HG03064 (cell line): ENCODE measurements at regions not wholly inside any gene's neighbourhood (a gene's known extent, or its start where the extent isn't known, plus 50 kb on each side); places are given as distances from the start of the nearest gene placed in this dataset.

Experiments
- ATAC-seq: cut with Tn5 transposase; IDR thresholded peaks from one replicate; pipeline ENCODE4 v1.9.1; 2021; ENCODE audit warnings: low read depth; ENCODE audit not compliant: unreplicated experiment

DNA sequence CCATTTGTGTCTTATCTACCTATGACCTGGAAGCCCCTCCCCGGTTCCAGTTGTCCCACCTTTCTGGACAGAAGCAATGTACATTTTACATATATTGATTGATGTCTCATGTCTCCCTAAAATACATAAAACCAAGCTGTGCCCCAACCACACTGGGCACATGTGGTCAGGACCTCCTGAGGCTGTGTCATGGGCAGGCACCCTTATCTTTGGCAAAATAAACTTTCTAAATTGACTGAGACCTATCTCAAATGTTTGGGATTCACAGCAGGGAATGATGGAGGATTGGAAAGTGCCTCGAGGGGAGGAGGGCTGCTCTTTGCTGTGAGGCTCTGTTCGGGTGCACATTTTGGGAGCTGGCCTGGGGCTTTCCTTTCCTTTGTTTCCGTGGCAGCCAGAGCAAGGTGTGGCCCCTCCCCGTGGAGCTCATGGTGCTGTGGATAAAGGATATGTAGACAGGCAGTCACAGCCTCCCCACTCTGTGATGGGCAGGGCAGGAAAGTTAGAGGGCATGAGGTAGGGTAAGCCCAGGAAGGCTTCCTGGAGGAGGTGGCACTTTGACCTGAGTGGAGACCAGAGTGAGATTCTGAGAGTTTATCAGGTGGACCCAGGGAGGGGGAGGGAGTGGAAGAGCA is 615.6 kb downstream of the TBC1D22A start:
- ATAC-seq: no peak

DNA sequence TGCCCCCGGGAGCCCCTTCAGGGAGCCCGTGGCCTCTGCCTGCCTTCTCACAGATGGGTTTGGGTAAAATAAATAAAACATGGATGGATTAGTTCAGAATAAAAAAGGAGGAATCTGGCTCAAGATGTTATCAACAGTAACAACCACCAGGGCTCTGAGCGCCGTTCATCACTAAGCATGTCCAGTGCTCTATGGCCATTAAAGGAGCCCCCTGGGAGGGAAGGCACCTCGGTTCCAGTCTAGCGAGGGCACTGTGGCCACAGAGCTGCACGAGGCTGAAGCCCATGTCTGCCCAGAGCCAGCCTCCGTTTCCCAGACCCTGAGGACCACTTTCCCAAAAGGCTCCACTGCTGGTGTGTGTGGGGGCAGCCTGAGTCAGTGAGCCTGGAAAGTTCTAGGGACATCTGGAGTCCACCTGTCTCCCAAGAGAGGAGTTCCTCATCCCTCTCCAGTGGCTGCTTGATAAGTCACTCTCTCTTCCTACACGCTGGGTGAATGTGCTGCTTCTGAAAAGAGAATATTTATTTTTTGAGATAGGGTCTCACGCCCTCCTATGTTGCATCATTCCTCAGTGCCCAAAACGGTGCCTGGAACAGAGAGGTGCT is 614.6 kb downstream of the TBC1D22A start:
- no peak for ATAC-seq

DNA sequence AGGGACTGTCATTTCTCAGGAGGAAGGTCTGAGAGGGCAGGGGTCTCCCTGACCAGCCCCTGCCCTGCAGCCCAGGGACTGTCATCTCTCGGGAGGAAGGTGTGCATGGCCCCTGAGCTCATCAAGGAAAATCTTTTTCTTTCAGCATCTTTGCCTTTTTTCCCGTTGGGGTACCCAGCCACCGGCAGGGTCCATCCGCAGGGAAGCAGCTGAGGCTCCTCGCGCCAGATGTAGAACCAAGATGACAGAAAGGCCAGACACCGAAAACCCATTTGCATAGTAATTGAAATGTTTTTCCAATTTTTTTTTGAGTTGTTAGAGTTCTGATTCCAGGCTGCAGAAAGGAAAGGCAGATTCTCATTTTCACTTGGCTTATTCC is 613.9 kb downstream of the TBC1D22A start:
- no peak for ATAC-seq

DNA sequence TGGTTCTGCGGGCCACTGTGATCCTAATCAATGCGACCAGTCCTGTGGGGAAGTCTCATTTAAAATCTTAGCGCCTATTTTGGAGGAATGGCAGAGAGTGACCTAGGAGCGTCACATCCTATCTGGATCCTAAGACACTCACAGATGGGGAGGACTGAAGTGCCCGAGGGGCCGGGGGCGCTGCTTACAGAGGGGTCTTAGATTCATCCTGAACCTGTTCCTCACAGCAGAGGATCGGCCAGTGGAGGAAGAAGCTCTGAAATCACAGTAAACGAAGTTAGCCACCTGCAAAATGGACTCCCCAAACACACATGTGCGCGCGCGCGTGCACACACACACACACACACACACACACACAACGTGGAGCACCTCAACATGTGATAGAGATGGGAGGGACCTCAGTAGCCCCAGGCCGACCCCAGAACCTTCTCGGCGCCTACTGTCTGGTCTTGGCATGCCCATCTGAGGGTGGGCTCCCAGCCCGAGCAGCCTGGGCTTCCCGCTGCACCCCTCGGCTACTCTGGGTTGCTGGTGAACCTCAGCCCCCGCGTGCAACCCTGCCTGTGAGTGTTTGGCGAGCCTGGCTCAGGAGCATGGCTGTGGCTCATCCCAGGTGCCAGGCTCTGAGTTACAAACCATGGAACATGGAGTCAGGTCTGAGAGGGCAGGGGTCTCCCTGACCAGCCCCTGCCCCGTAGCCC is 613.3 kb downstream of the TBC1D22A start:
- no peak for ATAC-seq

DNA sequence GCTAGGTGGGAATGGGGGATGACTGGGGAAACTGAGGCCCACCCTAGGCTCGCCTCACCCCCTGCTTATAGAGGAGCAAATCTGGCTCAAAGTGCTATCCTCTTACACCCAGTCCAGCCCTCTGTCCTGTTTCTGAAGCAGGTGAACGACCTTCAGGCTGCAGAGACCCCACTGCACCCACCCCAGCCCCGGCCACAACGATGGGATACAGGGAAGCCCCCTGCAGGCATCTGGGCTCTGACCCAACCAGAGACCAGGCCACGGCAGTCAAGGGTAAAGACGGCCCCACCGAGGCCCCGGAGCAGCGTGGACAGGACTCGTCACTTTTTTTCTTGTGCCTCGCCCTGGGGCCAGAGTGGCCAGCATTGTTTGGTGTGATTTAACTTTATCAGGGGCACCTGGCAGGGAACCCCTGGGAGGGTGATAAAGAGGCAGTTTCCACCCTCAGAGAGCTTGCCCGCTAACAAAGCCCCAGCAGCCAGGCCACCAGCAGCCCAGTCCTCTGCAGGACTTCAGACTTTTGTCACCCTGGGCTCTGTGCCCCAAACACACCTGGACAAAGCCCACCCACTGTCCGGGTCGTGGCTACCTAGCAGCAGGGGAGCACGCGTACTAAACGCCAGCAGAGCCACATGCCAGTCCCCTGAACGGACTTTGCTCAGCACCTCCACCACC is 612.6 kb downstream of the TBC1D22A start:
- no peak for ATAC-seq

DNA sequence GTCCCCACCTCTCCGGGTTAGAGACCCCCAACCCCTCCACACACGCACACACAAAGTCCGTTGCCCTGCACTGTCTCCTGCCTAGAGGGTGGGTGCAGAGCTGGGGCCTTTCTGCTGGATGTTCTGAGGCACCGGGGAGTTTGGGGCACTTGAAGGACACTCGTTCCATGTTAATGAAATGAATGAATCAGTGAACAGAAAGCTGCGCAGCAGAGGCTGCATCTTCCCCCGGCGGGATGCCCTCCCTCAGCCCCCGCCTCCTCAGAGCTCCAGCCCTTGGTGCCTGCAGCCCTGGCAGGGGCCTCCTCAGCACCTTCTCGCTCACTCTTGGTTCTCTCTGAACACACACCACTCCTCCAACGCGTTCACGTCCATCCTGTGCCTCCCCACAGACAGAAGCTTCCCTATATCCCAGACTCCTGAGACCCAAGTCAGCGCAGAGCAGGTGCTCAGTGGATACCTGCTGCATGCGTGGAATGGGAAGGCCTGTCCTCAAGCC is 611.9 kb downstream of the TBC1D22A start:
- ATAC-seq: no peak

DNA sequence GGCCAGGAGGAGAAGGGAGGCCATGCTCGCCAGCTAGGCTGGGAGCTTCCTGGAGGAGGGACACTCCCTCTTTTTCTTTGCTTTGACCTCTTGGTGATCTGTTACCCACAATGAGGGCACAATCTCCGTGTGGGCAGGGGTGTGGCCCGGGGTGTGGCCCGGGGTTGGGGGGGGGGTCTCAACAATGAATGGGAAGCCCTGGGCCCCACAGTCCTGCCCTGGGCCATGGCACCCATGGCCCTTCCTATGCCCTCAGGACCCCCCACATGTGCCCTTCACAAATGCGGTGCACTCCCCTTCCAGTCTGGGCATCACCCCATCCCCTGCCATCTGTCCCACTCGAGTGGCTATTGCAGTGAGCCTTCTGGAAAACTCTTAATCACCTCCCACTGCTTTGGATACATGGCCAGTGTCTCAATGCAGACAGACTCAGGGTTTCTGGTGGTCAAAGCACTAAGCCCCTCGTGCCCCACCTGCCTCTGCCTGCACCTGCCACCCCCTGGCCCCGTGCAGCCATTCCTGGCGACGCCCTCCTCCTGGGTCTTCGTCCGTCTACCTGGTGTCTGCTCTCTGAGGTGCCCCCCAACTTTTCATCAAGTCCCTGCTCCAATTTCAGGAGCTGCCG is 611.3 kb downstream of the TBC1D22A start:
- ATAC-seq: no peak

DNA sequence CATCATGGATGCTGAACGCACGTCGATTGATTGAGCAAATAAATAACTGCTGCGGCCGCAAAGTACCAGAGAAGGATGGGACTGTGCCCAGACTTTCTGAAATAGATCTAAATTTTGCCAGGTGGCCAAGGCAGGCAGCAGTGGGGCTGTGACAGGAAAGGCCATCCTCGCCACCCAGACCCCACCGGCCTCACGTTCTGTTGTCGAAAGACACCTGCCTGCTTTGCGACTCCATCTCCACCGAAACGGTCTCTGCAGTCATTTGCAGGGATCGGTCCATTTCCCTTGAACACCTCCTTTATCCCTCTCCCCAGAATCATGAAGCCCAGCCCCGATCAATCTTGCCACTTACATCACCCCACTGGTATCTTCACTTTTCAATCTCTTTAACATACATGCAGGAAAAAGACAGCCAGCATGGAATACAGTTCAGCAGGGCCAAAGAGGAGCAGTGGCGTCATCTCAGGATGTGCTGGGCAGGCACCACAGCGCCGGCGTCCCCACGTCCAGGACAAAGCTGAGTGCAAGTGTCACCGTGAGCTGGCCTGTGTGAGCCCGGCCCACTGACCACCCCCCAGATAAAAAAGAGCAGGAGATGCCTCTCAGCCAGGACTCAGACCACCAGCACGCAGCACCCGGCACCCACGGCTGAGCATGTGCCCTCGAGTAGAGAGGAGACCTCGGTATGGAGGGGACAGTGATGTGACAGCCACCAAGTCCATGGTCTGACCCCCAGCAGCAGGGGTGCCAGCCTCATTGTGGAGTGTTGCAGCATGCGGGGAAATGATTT is 610.3 kb downstream of the TBC1D22A start:
- ATAC-seq: no peak

DNA sequence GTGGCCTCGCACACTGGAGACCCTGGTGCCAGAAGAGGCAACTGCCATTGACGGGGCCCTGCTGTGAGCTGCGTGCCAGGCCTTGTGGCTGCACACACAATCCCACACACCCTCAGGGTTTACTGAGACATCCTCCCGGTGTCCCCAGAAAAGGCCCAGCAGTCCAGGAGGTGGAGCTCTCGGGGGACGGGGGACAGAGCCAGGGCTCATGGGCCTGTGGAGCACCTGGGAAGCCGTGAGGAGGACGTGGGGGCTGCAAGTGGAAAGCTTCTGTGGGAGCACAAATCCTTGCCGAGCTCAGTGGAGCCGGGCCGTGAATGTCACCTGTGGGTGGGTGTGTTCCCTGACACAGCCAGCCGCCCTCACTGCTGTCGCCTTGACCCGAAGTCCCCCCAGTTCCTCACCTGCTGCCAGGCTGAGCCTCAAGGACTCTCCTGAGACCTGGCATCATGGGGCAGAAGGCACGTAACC is 609.7 kb downstream of the TBC1D22A start:
- ATAC-seq: no peak

DNA sequence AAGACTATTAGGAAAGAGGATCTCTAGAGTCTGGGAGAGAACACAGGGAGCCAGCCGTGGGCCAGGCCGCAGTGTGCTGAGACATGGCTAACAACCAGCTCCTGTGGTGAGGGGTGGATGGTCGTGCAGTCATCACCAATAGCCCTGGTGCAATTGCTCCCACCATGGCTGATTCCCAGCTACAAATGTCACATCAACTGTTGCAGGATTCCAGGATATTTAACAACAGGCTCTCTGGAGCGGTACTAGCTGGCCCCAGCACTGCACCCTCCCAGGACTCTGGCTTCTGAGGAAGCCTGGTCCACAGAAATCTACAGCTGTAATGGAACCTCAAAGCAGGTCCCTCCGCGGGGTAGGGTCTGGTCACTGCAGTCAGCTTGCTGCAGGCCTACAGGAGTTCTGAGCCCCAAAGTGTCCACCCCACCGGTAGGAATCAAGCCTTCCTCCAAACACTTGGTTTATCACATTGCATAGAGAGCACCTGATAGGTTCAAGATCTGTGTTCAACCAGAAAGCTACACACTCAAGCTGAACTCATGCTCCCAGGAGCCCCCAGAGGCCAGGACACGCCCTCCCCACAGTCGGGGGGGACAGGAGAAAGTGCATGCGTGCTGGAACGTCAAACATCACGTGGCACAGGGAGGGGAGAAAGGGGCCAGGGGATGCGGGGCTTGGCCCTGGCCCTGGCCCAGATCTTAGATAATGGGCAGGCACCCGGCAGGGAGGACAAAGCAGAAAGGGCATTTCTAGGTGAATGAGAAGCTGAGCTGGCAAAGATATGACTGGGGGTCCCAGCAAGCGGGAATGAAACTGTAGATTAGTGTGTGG is 609.0 kb downstream of the TBC1D22A start:
- ATAC-seq: no peak

DNA sequence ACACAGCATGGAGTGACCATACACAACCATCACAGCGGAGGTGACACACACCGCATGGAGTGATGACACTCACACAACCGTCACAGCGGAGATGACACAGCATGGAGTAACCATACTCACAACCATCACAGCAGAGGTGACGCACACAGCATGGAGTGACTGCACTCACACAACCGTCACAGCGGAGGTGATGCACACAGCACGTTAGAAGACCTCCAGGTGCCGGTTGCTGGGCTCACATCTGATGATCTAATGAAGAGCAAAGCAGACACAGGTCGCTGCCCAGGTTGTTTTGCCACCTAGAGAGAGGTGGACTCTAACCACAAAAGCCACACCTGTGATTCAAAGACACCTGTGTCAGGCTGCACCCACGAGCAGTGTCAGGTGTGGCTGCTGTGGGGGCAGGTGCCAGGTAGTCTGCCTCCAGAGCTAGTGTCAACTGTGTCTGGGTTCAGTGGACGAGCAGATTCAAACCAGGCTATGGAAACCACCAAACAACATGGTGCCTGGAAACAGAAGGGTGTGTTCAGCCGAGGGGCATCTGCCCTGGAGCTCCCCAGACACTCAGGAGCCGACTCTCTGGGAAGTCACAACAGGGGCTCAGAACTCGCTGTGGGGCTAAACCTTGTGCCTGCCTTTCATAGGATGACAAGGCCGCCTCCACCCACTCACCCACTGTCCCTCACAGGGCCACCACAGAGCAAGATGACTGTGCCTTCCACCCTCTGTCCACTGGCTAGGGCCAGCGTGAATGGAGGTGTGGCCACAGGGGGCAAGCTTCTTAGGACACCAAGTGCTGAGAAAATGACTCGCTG is 608.2 kb downstream of the TBC1D22A start:
- ATAC-seq: no peak

DNA sequence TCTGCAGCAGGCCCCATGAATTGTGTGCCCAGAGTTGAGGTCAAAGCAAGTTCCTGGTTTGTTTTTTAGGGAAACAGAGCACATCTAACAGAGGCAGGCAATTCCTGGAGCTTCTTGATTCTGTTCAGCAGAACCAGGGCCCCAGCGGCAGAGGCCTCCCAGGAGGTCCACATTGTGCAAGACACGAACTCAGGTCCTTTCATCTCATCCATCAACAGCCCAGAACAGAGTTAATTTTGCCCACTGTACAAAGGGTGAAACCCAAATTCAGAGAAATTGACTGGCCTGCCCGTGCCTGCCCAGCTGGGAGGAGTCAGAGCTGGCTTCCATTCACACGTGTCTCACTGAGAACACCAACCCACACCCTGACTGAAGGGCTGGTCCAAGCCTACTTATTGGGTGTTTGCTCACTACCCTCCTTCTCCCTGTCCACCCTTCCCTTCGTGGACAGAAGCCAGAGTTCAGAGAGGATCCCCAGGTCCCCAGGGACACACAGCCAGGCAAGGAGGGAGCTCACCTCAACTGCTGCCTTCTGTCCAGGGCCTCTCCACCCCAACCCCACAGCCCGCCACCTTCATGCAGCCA is 607.1 kb downstream of the TBC1D22A start:
- ATAC-seq: no peak

DNA sequence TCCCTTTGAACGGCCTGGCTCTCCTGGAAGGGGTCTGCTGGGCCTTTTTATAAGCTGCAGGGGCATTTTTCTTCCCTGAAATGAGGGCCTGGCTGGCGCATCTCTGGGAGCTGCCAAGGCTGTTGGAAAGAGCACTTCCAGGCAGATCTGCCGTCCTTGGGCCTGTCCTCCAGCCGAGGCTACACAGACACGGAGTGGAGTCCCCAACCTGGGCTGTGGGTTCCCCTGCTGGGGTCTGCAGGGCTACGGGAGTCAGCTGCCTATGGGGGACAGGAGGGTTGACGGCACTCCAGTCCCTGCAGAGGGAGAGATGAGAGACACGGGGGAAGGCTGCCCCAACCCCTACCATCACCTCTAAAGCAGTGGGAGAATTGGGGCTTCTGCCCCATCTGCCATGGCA is 606.6 kb downstream of the TBC1D22A start:
- no peak for ATAC-seq

DNA sequence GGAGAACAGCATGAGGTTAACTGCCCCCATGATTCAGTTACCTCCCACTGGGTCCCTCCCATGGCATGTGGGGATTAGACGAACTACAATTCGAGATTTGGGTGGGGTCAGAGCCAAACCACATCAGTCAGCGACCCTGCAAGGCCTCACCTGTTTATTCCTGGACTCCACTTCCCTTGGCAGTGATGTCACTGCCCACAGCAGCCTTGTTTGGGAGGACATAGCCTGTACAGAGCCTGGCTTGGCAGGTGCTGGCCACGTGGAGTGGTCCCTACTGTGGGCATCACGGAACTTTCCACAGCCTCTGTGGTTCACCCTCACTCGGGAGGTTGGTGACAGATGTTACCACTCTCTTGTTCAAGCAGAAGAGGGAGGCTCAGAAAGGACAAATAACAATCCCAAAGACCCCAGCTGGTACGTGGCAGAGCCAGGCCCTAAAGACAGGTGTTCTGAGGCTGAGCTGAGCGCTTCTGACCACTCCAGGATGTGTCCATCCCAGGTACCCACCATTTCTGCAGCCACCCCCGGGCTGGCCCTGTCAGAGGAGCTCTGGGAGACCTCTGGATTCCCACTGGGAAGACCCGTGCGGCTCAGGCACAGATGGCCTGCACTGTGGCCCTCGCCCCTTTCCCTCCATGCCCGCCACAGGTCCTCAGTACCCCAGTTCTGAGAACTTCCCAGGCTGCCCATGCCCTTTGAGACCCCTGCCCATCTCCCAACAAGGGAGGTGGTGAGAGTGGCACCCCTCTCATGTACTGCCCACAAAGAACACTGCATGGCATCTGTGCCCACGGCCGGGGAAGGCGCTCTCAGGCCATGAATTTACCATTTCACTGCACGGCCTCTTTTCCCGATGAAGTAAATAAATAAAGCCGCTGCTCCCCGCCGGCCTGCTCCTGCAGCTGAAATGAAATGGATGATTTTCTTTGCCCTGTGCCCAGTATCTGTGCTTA is 605.8 kb downstream of the TBC1D22A start:
- ATAC-seq: no peak

DNA sequence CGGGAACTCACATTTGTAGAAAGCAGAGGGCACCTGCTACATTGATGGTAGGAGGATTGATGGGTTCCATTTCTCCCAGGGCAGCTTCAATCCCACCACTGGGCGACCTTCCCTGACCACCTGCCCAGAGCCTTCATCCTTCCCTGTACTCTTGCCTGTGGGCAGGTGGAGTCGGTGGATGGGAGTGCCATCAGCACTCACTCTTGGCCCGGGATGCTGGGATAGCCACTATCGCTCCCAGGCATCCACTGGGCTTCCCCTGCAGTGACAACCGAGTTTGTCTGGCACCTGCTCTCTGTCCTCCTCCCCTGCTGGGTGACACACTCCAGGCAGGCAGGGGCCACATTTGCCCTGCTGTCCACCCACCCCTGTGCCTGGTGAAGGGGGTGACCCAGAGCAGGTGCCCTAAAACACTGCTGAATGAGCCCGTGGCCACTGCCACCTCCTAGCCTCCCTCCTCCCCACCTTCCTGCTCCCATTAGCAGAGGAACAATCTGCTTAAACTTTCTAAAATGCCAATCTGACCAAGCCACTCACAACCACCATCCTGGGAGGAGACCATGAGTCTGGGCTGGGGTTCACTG is 604.7 kb downstream of the TBC1D22A start:
- no peak for ATAC-seq

DNA sequence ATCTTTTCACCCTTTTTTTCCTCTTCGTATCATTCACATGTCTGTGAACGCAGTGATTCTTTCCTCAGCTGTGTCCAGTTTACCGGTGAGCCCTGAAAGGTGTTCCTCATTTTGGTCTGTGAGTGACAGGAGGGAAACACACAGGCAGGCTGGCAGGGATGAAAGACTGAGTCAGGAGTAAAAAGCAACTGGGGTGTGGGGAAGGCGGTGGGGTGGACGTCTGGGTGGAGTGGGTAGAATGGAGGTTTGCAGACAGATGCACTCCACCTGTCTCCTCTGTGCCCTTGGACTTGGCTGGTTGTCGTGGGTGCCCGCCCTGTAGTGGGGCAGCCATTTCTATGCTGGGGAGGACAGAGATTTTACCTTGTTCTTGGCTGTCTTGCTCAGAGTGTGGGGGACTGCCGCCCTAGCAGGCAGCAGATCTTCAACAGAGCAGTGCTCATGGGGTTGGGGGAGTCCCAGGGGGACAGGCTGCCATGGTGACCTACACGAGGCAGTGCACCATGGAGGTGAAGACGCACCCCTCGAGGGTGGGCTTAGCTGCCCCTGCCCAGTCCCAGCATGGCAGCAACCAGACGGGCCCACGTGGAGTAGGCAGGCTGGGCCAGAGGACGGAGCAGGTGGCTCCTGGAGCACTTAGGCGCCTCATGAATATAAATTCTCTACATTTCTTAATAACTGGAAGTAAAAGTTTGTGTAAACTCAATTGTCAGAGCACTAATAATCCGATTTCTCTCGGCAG is 603.7 kb downstream of the TBC1D22A start:
- no peak for ATAC-seq
